Tongue (tissue), 1 donor: ENCODE measurements at regions not wholly inside any gene's neighbourhood (a gene's known extent, or its start where the extent isn't known, plus 50 kb on each side); places are given as distances from the start of the nearest gene placed in this dataset.
"Not testable (repeated sequence)": the region's sequence is repeated elsewhere in the genome, so short reads cannot be mapped to it uniquely, and the experiment has no call there.

ENCODE experiments used
- DNase-seq: peaks from one replicate; pipeline ENCODE4 v3.0.0-alpha.2; 2015

DNA sequence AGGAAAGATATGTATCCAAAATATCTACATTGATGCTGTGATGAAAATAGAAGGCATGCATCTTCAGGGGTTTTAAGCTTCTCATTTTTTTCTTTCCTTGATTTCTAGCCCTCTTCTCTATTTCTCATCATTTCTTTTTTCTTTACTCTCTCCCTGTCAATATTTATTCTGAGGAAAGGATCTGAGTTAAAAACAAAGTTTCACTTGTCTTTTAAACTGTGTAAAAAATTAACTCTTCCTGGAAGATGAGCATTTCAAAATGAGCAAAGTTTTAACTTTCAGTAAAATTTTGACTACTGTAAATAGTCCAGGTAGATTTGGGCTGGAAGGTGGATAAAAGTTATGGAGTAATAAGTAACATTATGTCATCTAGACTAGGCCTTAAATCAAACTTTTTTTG, 500.2 kb upstream of the GBE1 start:
- DNase-seq: no peak

DNA sequence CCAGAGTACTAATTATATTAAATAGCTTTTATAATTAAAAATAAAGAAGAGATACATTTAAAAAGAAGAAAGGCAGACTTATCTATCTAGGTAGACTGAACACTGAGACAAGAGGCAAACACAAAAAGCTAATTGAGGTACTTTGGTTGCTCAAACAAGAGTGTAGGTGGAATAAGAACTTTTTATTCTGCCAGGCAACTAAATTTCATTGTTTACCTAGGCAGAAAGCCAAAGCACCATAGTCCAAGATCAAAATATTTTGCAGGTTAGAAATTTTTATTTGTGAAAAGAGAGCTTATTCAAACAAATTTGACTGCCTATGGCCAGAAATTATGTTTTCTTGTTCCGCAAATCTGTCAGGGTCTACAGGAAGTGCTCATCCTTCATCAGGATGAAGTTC, 499.6 kb upstream of the GBE1 start:
- no peak for DNase-seq

DNA sequence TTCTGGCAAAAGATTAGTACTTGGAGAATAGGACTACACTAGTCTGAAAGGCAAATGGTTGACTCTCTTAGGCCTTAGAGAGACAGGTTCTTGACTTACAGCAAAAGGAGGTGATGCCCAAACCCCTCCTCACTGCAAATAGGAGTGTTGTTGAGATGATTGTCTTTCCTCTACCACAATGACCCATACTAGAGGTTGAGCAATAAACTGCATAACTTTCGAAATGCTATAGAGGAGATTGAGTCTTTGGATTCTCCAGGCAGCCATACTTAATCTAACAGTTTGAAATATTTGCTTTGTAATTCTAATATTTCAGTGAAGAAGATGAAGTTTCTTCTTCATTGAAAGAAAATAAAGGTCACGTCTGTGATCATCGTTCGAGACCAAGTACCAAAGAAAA, 498.5 kb upstream of the GBE1 start:
- DNase-seq: no peak

DNA sequence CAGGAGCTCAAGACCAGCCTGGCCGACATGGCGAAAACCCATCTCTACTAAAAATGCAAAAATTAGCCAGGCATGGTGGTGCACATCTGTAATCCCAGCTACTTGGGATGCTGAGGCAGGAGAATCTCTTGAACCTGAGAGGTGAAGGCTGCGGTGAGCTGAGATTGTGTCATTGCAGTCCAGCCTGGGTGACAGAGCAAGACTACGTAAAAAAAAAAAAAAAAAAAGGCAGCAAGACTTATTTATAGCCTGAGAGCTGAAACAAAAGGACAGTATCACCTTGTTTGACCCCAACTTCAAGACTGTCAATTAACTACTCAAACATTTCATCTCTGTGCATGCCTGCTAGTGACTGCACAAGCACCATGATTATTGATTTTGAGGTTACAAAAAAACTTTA, 478.9 kb upstream of the GBE1 start:
- no peak for DNase-seq

DNA sequence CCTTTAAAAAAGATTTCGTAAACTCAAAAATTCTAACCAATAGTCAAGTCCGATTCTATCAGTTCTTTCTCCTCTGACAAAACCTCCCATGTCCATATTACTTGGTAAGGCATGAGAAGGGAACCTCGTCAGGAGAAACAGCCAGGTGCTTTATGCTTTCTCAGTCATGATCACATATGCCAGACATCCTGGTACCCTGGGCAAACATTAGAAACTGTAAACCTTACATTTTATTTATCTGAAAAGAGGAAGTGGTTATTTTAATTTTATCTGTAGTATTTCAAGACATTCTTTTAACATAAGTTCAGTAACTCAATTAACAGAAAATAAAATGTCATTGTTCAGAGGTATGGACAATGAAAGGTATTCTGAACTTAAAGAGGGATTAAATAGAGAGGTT, 474.8 kb upstream of the GBE1 start:
- DNase-seq: no peak

DNA sequence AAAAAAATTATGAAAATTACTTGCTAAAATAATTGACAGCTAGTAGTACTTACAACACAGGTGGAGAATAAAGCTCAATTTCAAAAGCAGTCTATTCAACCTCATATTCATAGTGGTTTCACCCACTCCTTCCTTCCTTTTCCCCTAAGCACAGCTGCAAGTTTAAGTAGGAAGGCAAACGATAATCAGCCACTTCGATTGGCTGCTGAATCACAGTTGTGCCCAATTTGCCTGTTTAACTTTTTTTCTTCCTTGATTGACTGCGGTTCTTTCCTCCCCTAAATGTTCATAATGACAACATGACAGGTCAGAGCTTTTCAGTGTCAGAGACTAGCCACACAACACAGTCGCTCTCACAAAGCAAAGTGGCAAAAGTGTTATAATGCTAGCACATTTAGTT, 468.0 kb upstream of the GBE1 start:
- DNase-seq: no peak

DNA sequence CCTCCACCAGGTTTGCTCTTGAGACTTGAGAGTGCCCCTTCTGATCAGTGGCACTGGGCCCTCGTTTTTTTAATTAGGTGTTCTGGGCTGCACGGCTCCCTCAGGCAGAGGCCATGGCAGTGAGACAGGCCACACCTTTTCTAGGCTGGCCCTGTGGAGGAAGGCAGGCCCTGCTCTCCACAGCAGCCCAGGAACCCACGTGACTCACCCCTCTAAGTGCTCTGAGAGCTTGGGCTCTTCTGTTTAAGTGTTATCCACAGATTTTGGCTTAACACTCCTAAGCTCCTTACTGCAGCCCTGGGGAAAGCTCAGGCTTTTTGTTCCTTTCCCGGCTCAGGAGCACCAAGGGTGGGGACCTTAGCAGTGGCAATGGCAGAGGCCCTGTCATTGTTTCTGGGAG, 463.2 kb upstream of the GBE1 start:
- no peak for DNase-seq

DNA sequence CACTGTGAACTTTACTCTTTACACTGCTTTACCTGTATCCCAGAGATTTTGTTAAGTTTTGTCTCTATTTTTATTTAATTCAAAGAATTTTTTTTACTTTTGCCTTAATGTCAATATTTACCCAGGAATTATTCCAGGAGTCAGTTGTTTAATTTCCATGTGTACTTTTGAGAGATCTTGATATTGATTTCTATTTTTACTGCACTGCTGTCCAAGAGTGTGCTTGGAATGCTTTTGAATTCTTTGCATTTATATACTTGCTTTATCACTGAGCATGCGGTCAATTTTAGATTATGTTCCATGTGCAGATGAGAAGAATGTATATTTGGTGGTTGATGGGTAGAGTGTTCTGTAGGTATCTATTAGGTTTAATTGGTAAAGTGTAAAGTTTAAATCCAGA, 461.0 kb upstream of the GBE1 start:
- DNase-seq: no peak

DNA sequence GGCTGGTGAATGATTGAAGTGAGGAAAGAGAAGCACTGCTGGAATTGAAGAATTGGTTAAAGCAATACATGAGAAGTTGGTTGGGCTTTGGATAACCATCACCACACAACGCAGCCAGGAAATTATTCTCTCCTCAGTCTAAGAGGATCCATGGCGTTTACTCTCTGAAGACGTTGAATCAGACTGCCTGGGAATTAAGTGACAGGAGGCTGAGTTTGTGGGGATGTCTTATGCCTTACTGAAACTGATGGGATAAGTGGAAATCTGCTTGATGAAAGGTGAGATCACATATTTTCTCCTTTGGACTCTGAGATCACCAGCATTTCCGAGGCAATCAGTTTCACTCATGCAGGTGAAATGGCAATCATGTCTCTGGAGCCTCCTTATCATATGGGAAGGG, 456.1 kb upstream of the GBE1 start:
- no peak for DNase-seq

DNA sequence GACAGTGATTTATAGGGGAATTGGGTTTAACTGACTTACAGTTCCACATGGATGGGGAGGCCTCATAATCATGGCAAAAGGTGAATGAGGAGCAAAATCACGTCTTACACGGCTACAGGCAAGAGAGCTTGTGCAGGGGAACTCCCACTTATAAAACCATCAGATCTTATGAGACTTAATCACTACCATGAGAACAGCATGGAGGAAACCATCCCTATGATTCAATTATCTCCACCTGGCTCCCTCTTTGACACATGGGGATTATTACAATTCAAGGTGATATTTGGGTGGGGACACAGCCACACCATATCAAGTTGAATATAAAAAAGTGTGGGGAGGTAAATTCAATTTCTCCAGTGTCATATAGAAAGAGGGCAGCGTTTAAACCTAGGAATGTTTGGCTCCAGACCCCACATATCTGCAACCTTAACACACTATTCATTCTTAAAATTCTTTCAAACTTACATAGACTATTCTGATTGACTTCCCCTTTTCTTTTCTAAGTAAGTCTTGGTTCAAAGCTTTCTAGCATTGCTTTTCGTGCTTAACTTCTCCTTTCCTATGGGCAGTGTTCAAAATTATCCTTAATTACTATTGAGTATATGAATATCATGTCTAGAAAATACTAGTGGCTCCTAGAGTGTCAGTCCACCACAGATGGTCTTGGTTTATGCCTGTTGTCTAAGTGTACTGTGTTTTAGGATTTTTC, 446.7 kb upstream of the GBE1 start:
- no peak for DNase-seq

DNA sequence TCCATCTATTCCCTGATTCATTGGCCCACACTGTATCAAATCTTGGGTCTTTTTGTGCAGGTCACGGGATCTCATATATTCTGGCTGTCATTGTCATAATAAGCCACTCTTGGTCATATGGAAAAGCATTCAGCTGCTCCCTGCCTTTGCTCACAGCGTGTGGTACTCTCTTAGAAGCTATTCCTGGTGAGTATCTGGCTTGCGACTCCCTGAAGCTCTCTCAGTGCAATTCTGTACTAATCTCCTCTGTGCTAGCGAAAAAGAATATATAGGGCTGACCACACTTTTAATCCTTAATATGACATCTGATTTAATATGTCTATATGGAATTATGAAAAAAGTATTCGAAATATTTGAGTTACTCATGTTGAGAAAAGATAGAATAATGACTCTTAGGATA, 440.8 kb upstream of the GBE1 start:
- DNase-seq: peak; percentile 44

DNA sequence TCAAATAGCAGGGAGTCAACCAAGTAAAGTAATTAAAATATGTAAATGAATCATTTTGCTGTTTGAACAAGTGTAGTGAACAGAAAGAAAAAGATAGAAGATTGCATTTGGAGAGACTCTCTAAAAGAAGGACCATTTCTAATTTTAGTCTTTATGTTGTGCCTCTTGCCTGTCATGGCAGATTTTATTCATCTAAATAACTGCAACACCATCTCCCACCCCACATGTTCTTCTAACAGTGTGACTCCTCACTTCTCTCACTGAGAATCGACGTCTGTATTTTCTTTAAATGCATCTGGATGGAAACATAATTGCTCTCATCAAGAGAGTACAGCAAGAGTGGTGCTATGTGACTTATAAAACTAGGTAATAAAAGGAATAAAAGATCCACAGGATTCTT, 439.9 kb upstream of the GBE1 start:
- no peak for DNase-seq

DNA sequence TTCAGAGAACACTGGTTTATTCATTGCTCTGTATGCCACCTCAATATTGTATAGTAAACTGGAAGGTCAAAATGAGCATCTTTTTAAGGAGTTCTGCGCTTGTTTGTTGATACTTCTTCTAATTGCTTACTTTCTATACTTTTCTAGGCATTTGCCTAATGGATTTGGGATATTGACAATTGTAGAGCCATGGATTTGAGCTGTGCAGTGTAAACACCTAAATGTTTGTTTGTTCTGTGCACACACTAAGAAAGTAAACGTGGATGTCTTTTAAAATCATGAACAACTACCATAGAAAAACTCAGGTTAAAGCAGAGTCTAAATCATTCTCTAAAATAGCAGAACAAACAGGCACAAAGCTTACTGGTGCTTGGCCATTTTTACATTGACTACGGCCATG, 436.6 kb upstream of the GBE1 start:
- DNase-seq: no peak

DNA sequence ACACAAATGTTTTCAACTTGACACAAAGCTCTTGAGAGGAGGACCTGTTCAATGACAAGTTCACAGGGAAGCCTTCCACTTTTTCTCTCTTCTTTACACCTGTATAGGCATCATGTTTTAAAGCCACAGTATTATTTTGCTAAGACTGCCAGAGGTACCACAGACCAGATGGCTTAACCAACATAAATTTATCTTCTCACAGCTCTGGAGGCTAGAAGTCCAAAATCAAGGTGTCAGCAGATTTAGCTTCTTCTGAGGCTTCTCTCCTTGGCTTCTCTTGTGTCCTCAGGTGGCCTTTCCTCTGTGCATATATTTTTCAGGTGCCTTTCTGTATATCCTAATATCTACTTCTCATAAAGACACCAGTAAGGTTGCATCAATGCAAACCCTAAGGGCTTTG, 435.2 kb upstream of the GBE1 start:
- DNase-seq: no peak

DNA sequence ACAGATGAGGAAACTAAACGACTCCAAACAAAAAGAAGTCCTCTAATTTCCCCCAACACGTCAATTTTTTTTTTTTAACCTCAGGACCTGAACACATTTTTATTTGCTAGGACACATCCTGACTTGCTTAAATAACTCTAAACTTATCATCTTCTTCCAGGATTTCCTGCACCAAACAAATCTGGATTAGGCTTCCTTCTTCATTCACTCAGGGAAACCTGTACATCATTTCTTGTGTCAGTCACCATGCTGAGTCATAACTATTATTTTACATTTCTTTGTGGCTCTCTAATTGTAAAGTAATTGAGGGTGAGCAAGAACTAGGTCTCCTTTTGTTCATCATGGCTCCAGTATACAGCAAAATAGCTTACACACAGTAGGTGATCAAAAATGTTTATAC, 433.4 kb upstream of the GBE1 start:
- no peak for DNase-seq

DNA sequence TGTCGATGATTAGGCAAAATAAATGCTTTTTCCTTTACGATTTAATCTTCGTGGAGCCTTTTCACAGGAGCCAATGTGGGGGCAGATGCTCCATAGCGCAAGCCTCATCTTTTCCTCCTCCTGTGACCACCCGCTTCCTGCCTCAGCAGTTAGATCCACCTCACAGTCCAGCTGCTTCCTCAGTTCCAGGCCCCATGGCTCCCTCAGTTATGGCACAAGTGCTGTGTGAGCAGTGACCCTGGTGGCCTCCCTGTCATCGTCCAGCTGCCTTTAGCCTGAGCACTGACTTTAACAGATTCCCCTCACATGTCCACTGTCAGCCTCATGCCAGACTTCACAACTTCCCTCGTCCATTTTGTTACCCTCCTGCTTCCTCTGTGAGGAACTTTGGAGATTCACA, 424.6 kb upstream of the GBE1 start:
- DNase-seq: no peak

DNA sequence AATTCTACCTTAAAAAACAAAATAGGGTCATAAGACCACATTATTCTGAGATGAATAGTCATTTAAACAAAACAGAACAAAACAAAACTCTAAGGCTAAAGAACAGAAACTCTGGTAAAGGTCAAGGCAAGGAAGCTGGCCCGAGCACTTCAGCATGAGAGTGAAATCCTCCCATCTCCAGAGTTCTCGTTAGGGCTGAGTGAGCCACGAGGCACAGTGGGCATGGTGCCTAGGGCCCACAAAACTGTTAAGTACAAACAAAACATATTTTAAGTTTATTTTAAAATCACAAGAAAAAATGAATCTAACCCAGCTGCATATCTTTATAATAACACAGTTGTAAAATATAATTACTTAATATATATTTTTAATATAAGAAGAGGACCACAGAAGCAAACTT, 417.8 kb upstream of the GBE1 start:
- no peak for DNase-seq

DNA sequence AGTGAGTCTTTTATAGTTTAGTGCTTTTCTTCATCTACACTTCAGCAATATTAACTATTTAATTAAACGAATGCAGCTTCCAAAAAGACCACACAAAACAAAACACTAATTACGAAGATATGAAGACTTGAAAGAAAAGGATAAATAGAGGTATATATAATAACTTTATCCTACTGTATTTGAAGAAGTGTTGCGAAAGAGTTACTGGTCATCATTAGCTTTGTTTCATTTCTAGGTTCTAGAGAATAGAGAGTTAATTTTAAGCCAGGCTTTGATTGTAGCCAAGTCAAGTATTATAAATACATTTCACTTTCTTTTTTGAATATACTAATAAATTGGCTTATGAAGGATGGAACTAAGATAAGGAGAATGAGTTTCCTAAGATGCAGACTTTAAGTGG, 416.8 kb upstream of the GBE1 start:
- DNase-seq: no peak

DNA sequence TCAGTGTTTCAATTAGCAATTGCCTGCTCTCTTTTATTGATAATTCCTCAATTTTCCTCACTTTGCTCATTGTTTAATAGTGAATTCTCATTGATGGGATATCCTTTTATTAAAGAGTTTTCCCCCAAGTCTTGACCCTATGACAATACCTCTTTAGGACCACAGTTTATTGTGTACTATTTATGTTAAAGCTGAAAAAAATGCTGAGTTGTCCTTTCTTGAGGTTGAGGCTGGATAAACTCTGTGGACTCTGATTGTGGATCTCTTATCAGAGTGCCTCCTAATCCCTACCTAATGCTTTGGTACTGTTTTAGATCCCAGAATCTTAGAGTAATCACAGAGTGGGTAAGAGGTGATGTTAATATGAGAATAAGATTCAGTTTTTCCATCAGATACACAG, 416.3 kb upstream of the GBE1 start:
- DNase-seq: no peak

DNA sequence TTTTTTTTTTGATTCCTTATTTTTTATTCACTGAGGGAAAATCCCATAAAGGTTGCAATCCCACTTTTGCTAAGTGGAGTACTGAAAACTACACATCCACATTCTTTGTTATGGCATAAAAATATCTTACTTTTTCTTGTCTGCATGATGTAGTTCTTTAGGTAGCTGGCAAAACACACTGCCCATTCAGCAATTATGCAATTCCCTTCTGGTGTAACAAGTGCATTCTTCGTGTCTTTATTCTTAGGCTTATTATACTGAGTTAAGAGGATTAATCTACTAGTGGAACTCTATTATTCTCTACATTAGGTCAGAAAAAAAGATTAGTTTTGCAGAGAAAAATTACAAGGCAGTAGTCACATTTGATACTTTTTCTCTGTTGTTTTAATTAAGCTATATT, 403.8 kb upstream of the GBE1 start:
- no peak for DNase-seq

DNA sequence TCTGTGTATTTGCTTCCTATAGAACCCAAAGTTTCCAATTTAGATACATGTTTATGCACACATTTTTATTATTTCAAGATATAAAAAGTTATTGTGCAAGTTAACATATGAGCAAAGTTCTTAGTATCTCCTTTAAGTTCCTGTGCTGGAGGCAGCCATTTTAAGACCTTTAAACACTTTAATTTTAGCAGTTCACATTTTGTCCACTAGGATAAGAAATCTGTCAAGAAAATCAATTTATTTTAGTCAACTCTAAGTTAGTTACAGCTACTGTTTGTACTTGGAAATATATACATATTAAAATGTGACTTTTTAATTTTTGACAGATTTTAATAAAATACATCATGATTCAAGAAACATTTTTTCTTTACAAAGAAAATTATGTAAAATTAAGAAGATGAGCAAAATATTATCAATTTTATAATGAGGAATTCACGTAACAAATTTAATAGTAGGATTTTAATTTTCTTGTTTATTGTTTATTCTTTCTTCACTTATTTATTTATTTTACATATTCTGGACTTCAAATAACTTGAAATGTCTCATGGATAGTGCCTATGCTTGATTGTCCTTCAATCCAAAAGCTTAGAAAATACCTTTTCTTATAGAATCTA, 402.6 kb upstream of the GBE1 start:
- DNase-seq: no peak

DNA sequence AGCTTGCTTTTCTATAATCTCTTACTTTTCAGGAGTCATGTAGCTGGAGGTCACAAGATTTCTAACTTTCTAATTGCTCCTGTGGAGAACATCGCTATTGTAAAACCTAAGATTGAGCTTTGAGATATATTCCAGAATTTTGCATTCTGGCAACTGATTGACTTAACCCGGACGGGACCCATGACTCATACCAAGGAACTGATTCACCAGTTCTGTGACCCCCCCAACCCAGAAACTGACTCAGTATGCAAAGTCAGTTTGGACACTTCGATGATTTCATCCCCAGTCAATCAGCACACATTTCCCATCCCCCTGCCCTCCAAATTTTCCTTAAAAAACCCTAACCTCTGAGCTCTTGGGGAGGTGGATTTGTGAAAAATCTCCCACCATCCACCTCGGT, 396.5 kb upstream of the GBE1 start:
- DNase-seq: no peak

DNA sequence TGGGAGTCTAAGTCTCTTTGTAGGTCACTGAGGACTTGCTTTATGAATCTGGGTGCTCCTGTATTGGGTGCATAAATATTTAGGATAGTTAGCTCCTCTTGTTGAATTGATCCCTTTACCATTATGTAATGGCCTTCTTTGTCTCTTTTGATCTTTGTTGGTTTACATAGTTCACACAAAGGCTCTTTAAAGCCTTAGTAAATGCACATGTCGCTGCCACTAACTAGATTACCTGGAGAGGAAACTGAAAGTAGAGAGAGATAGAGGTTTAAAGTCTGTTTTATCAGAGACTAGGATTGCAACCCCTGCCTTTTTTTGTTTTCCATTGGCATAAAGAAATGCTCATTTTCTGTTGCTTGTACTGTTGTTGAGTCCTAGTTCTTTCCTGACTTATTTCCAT, 392.4 kb upstream of the GBE1 start:
- DNase-seq: not testable (repeated sequence)

DNA sequence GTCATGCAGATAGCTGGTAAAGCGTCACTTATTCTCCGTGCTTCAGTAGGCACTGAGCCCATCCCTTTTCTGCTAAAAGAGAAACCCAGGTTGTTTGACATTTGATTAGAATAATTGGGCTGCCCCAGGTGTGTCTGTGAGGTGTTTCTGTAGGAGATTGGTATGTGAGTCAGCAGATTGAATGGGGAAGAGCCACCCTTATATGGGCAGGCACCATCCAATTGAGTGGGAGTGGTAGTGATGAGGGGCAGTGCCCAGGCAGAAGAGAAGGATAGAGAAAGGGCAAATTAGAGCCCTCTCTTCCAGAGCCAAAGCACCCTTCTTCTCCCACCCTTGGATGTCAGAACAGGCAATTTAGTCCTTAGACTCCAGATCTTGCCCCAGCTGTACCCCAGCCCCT, 384.3 kb upstream of the GBE1 start:
- no peak for DNase-seq

DNA sequence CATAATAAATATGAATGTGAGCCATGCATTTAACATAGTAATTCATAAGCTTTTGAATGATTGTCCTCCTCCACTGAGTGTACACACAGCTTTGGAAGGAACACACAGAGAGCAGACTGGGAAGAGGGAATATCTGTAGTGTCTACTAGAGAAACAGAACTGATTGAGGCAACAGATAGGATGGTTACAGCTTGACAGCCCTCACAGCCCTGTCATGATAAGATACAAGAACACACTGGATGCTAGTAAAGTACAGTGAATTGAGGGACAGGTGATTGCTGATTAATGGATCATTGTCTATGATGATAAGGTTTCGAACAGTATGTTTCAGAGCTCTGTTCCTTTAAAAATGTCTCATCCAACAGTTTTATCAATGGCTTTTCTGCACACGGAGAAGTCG, 383.4 kb upstream of the GBE1 start:
- DNase-seq: no peak
